ENCODE measurements at regions not wholly inside any gene's neighbourhood (a gene's known extent, or its start where the extent isn't known, plus 50 kb on each side); places are given as distances from the start of the nearest gene placed in this dataset.
"Not testable (repeated sequence)": the region's sequence is repeated elsewhere in the genome, so short reads cannot be mapped to it uniquely, and the experiment has no call there.

GRCh38 chr2:215644233-215644897 lies 208.5 kb upstream of the FN1 start:
- DNase-seq = no peak

- no peak for DNase-seq
These were observed 202.8 kb upstream of the FN1 start for GRCh38 chr2:215638687-215639086.

GRCh38 chr2:215637651-215638050 lies 201.8 kb upstream of the FN1 start:
- DNase-seq = no peak

GRCh38 chr2:215636816-215637215 lies 200.9 kb upstream of the FN1 start:
- no peak for DNase-seq

GRCh38 chr2:215635788-215636139 lies 199.9 kb upstream of the FN1 start:
- DNase-seq = no peak

- DNase-seq = no peak
These were observed 199.4 kb upstream of the FN1 start for GRCh38 chr2:215635071-215635787.

- no peak for DNase-seq
These were observed 197.5 kb upstream of the FN1 start for GRCh38 chr2:215633360-215633759.

GRCh38 chr2:215631696-215632095 lies 195.8 kb upstream of the FN1 start:
- no peak for DNase-seq

GRCh38 chr2:215630796-215631195 lies 194.9 kb upstream of the FN1 start:
- DNase-seq = not testable (repeated sequence)

- no peak for DNase-seq
These were observed 191.9 kb upstream of the FN1 start for GRCh38 chr2:215627771-215628170.

- DNase-seq = no peak
These were observed 191.0 kb upstream of the FN1 start for GRCh38 chr2:215626812-215627281.

- DNase-seq = no peak
These were observed 190.2 kb upstream of the FN1 start for GRCh38 chr2:215626063-215626462.

GRCh38 chr2:215625207-215625606 lies 189.3 kb upstream of the FN1 start:
- DNase-seq = no peak

GRCh38 chr2:215624423-215624829 lies 188.6 kb upstream of the FN1 start:
- no peak for DNase-seq

- no peak for DNase-seq
These were observed 187.0 kb upstream of the FN1 start for GRCh38 chr2:215622837-215623236.

GRCh38 chr2:215621381-215621780 lies 185.5 kb upstream of the FN1 start:
- no peak for DNase-seq

GRCh38 chr2:215620528-215620927 lies 184.7 kb upstream of the FN1 start:
- DNase-seq = no peak

- no peak for DNase-seq
These were observed 184.1 kb upstream of the FN1 start for GRCh38 chr2:215619989-215620388.

GRCh38 chr2:215619022-215619958 lies 183.4 kb upstream of the FN1 start:
- no peak for DNase-seq

GRCh38 chr2:215618145-215618544 lies 182.3 kb upstream of the FN1 start:
- DNase-seq = no peak

- DNase-seq = no peak
These were observed 181.4 kb upstream of the FN1 start for GRCh38 chr2:215617060-215617824.

- no peak for DNase-seq
These were observed 179.9 kb upstream of the FN1 start for GRCh38 chr2:215615803-215616174.

Measured in stimulated activated CD4-positive, alpha-beta T cell treated with anti-CD3 and anti-CD28 coated beads, Interleukin-1b, Interleukin-23, amount 100 ng/mL, for 48 hours (primary cell).